ENCODE measurements at regions not wholly inside any gene's neighbourhood (a gene's known extent, or its start where the extent isn't known, plus 50 kb on each side); places are given as distances from the start of the nearest gene placed in this dataset.

DNA sequence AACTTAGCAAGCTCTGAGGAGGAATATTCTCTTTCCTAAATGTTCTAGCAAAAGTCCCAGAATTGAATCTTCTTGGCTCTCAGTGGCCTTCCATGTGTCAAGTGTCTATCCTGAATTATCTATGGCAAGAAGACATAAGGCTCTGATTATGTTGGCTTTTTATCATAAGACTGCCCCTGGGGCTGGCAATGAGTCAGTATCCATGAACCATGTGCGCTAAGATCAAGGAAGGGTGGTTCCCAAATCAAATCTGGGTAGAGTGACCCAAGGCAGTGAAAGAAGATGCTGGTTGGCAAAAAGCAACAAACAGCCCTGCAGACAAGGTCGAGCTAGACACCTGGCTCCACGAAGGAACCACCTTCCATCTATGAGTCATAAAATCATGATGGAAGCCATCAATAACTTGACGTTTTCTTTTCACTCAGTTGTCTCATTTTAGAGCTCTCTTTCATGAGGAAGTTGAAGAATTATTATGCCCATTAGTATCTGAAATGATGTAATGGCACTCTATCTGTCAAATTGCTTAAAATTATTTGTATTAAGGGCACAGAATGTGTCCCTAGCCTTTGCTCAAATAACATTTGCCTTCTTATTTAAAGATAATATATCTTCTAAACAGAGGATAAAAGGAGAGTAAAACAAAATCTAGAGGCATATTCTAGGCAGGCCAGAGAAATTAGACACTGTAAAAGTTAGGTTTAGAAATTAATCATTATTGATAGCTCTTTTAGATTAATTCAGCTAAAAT, 657.7 kb upstream of the GOT2 start:
- intact Hi-C loops (cut with micrococcal nuclease; ENCODE audit: unreplicated experiment): no loop called here
- BruUV-seq (replicated peaks): no TSS peak
- no peaks in the 10 kb centered on the region for H3K79me2 ChIP-seq (ENCODE audit: control insufficient read depth, insufficient read depth, low read length)

More for the DNA sequence above, 657.7 kb upstream of the GOT2 start:
- Histone ChIP-seq H3K4me1 (ENCODE audit: control insufficient read depth, insufficient read depth, low read length) (no peaks in the 10 kb centered on the region), H3K27me3 (replicated peaks in 1 of 2; ENCODE audit: control insufficient read depth in 2 of 2, insufficient read depth in 2 of 2, low read length in 1 of 2) (no peaks in the 10 kb centered on the region), H2AFZ (ENCODE audit: control insufficient read depth, low read depth, low read length) (no peak overlapping the region), H3K27ac (ENCODE audit: control insufficient read depth, insufficient read depth) (no peak overlapping the region), H3K4me3 (no peak overlapping the region), H3K36me3 (ENCODE audit: control insufficient read depth in 2 of 2, insufficient read depth in 2 of 2, low read length in 1 of 2) (no peaks in the 10 kb centered on the region), H3K4me2 (ENCODE audit: control insufficient read depth, insufficient read depth) (no peak overlapping the region), H3K9me3 (replicated peaks; ENCODE audit: control insufficient read depth, insufficient read depth, low read length) (no peaks in the 10 kb centered on the region), H4K20me1 (ENCODE audit: control insufficient read depth, insufficient read depth) (no peaks in the 10 kb centered on the region), H3K9ac (ENCODE audit: control insufficient read depth, insufficient read depth, low read length) (no peak overlapping the region)
- no peak for ATAC-seq
- in situ Hi-C loops (cut with MboI): no loop called here
- TF ChIP-seq RBBP5 (conservative IDR thresholded peaks at IDR 0.05) (no peak), SMAD5 (IDR thresholded peaks at IDR 0.05; ENCODE audit: low read depth) (no peak), MTA3 (IDR thresholded peaks at IDR 0.05; ENCODE audit: borderline replicate concordance, low read length) (no peak), RCOR1 (conservative IDR thresholded peaks at IDR 0.05; ENCODE audit: low read depth, low read length) (no peak), HDAC6 (IDR thresholded peaks at IDR 0.05; ENCODE audit: unreplicated experiment) (no peak), CHD2 (IDR thresholded peaks at IDR 0.05; ENCODE audit: borderline replicate concordance, low read depth, low read length) (no peak), SP1 (IDR thresholded peaks at IDR 0.05; ENCODE audit: low read depth, low read length) (no peak), NFXL1 (IDR thresholded peaks at IDR 0.05; ENCODE audit: borderline replicate concordance) (no peak), SREBF1 (IDR thresholded peaks at IDR 0.05; ENCODE audit: low read length) (no peak), SUZ12 (IDR thresholded peaks at IDR 0.05; ENCODE audit: unreplicated experiment) (no peak)
- TF ChIP-seq, protein P1, sequence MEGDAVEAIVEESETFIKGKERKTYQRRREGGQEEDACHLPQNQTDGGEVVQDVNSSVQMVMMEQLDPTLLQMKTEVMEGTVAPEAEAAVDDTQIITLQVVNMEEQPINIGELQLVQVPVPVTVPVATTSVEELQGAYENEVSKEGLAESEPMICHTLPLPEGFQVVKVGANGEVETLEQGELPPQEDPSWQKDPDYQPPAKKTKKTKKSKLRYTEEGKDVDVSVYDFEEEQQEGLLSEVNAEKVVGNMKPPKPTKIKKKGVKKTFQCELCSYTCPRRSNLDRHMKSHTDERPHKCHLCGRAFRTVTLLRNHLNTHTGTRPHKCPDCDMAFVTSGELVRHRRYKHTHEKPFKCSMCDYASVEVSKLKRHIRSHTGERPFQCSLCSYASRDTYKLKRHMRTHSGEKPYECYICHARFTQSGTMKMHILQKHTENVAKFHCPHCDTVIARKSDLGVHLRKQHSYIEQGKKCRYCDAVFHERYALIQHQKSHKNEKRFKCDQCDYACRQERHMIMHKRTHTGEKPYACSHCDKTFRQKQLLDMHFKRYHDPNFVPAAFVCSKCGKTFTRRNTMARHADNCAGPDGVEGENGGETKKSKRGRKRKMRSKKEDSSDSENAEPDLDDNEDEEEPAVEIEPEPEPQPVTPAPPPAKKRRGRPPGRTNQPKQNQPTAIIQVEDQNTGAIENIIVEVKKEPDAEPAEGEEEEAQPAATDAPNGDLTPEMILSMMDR (IDR thresholded peaks at IDR 0.05 in 2 of 3, conservative IDR thresholded peaks at IDR 0.05 in 1 of 3; ENCODE audit: control insufficient read depth in 2 of 3, extremely low read depth in 1 of 3, insufficient read depth in 1 of 3, low read depth in 3 of 3, low read length in 3 of 3): no peak
- TF ChIP-seq, protein P2, sequence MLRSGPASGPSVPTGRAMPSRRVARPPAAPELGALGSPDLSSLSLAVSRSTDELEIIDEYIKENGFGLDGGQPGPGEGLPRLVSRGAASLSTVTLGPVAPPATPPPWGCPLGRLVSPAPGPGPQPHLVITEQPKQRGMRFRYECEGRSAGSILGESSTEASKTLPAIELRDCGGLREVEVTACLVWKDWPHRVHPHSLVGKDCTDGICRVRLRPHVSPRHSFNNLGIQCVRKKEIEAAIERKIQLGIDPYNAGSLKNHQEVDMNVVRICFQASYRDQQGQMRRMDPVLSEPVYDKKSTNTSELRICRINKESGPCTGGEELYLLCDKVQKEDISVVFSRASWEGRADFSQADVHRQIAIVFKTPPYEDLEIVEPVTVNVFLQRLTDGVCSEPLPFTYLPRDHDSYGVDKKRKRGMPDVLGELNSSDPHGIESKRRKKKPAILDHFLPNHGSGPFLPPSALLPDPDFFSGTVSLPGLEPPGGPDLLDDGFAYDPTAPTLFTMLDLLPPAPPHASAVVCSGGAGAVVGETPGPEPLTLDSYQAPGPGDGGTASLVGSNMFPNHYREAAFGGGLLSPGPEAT (IDR thresholded peaks at IDR 0.05; ENCODE audit: low read depth): no peak
- no peak for FAIRE-seq
- CTCF ChIA-PET: interaction anchor here (1.3 kb wide), 1 partner anchor 15 kb away, joined by 3 read pairs; no protein-coding TSS in a partner anchor
- RAD21 ChIA-PET (ENCODE audit: unreplicated experiment): no interaction called here
- POLR2A ChIA-PET: no interaction called here
- no peak for DNase-seq (ENCODE audit: low read depth, low spot score)
- SMC1A ChIA-PET (ENCODE audit: uncharacterized antibody, unreplicated experiment): no interaction called here
- 14% methylated on average over 4 of the region's 4 CpGs for WGBS (ENCODE audit: insufficient coverage, insufficient replicate concordance, low lambda C conversion rate, missing lambda C conversion rate)
